Loucy (cell line): ENCODE measurements at regions not wholly inside any gene's neighbourhood (a gene's known extent, or its start where the extent isn't known, plus 50 kb on each side); places are given as distances from the start of the nearest gene placed in this dataset.

Experiments used
- EZH2phosphoT487 ChIP-seq: fragments of 200-600 bp; IDR thresholded peaks from 2 replicates; pipeline ENCODE4 v1.6.1; 2018; ENCODE audit warnings: antibody characterized with exemption, mild to moderate bottlenecking, moderate library complexity, borderline replicate concordance
- TF ChIP-seq, protein P1 (sequence below): fragments of 200-600 bp; sonication (generic); conservative IDR thresholded peaks from 2 replicates; pipeline ENCODE4 v1.5.1; 2014; ENCODE audit warnings: mild to moderate bottlenecking, antibody characterized with exemption, low read length

DNA sequence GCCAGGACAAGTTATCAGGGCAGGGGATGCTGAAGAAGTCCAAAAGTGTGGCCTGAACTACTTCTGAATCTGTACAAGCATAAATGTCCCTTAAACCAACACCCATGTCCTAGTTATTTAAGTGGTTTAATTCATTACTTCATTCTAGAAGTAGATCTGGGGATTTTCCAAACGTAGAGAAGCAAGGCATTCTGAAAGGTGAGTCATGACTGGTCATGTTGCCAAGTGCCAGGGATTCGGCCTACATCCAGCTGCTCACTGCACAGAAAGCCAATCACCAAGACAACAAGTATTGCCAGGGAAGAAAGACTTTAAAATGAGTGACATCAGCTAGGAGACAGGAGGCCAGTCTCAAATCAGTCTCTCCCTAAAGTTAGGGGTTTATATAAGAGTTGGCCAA lies 396.6 kb downstream of the GABRB3 start:
- TF ChIP-seq, protein P1, sequence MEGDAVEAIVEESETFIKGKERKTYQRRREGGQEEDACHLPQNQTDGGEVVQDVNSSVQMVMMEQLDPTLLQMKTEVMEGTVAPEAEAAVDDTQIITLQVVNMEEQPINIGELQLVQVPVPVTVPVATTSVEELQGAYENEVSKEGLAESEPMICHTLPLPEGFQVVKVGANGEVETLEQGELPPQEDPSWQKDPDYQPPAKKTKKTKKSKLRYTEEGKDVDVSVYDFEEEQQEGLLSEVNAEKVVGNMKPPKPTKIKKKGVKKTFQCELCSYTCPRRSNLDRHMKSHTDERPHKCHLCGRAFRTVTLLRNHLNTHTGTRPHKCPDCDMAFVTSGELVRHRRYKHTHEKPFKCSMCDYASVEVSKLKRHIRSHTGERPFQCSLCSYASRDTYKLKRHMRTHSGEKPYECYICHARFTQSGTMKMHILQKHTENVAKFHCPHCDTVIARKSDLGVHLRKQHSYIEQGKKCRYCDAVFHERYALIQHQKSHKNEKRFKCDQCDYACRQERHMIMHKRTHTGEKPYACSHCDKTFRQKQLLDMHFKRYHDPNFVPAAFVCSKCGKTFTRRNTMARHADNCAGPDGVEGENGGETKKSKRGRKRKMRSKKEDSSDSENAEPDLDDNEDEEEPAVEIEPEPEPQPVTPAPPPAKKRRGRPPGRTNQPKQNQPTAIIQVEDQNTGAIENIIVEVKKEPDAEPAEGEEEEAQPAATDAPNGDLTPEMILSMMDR, result no peak
- TF ChIP-seq EZH2phosphoT487, result no peak
